HG03060 (cell line): ENCODE measurements at regions not wholly inside any gene's neighbourhood (a gene's known extent, or its start where the extent isn't known, plus 50 kb on each side); places are given as distances from the start of the nearest gene placed in this dataset.

Experiments used
- ATAC-seq: cut with Tn5 transposase; IDR thresholded peaks from one replicate; pipeline ENCODE4 v1.9.1; 2021; ENCODE audit warnings: low read depth, moderate number of reproducible peaks; ENCODE audit not compliant: unreplicated experiment

DNA sequence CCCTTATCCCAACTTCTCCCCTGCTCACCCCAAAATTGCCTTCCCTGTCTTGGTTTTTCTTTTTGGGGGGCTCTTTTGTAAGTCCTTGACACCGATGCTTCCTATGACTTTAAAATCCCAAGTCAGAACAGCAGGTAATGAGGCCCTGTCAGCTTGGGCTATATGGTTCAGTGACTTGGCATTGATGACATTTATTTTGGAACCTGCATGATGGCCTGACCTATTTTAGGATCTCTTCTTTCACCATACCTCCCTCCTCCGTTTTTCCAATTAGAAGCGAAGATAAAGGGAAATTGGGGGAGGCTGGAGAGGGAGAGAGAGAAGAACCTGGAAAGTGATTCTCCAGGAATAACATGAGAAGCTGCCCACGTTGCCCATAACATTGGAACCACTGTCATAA is 424.9 kb upstream of the AUTS2 start:
- ATAC-seq = no peak

DNA sequence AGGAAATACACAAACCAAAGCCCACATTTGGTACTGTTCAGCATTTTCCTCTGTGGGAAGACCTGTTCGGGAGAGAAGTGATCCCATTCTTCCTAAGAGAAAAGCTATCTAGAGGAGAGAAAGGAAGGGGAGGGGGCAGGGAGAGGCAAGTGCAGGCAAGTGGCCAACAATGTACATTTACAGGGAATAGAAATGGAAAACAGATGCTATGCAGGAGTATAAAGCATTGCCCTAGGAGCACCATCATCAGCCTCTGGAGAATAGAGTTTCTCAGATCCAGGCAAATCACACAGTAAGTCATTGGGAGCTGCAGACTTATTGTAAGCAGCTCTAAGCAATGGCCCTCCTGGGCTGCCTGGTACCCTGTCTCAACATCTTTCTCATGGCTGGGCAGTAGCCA is 424.4 kb upstream of the AUTS2 start:
- ATAC-seq = no peak

DNA sequence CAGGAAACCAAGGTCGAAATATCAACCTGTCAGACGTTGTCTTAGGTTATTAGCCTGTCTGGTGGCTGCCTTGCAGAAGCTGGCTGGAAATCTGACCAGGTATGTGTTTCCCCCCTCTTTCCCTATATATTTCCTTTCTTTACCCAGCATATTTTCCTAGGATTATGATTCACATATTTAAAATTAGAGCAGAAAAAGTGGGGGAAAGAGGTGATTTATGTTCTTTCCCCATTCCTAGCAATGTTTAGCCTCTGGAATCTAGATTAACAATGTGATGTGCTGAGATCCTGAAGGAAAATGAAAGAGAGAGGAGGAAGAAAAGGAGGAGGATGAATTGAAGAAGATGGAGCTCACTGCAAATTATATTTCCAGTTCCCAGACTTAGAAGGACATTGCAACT is 421.4 kb upstream of the AUTS2 start:
- no peak for ATAC-seq

DNA sequence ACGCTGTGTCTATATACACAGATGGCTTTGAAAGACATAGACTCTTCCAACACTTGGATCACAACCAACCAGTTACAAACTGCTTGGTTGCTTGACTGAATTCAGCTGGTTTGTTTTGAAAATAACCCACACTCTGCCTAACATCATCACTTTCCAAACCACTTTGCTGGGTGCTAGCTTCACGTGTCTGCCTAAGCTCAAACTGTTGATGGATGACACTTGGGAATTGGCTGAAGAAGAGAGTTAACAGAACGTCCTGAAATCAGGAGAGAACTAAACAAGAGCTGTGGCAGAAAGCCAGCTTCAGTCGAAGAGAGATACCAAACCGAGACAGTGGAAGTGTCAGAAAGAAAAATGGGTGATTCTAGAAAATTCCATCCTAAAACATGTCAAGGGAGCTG is 420.8 kb upstream of the AUTS2 start:
- no peak for ATAC-seq

DNA sequence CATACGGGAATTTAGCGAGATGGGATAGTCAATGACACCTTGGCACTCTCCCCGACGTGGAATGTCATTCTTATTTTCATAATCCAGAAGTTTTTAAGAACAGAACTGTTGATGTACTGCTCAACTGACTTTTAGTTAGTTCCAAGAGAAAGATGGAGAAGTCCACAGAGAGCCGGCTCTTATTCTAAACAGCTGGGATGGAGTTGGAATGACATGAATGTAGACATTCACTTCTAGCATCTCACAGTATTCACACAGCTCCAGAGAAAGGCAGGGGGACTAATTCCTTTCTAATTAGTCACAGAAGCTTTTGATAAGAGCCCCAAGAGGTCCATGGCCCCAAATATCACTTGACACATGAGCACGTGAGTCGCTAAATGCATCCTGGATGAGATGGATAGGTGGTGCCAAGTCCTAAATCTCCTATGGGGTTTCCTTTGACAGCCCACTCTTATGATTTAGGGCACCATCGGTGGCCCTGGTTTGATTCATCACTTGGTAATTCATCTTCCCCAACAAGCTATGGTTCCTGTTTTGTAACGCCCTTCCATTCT is 420.3 kb upstream of the AUTS2 start:
- ATAC-seq = no peak

DNA sequence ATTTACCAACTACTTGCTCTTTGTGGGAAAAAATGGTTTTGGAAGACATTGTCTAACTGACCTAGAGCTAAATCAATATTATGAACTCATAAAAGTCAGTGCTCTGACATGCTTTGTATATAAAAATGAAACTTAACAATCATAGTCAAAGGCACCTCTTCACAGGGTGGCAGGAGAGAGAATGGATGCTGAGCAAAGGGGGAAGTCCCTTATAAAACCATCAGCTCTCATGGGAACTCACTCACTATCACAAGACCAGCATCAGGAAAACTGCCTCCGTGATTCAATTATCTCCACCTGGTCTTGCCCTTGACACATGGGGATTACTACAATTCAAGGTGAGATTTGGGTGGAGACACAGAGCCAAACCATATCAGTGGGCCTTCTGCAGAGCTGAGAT is 417.6 kb upstream of the AUTS2 start:
- no peak for ATAC-seq

DNA sequence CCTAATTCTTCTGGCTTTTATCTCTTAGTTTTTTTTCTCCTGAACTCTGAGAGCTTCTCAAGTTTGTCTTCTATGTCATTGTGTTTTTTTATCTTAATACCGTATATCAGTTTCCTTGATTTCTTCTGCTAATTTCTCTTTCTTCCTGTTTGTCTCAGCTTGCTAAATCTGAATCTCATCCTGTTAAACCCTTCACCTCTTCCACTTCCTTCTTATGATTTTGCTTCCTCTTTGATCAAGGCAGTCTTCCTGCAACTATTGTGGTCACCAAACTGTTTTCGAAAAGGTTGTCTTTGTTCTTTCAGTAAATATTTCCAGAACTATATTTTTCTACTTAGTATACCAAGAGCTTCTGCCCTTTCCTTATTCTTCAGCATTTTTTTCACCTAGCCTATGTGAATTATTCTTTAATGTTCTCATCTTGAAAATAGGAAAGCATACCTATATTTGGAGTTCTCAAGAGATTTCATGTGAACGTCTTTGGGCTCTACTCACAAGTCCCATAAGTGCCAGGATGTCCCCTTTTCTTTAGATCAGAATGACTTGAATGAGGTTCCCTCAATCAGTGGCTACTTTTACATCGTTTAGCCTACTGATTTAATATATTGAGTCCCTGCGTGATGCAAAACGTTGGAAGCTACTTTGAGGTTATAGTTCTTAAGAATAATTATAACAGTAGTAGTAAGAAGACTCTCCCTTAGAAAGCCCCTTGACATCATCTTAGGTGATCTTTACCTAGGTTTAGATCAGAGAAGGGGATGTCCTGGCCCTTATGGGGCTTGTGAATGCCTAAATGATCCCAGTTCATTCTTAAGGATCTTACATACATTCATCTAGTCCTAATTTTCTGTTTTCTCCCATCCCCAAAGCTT is 415.4 kb upstream of the AUTS2 start:
- ATAC-seq = no peak

DNA sequence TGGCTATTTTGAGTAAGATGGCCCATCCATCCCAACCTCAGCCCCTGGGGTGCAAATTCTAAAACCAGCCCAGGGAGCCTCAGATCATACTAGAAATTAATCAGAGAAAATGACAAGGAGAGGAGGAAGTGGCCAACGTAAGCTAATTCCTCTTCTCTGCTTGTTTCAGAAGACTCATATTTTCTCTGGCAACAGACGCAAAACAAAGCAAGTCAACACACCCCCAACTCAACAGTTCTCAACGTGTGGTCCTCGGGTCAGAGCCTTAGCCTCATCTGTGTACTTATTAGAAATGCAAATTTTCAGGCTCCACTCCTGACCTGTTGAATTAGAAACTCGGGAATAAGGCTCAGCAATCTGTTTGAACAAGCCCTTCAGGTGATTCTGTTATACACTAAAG is 413.9 kb upstream of the AUTS2 start:
- ATAC-seq = no peak

DNA sequence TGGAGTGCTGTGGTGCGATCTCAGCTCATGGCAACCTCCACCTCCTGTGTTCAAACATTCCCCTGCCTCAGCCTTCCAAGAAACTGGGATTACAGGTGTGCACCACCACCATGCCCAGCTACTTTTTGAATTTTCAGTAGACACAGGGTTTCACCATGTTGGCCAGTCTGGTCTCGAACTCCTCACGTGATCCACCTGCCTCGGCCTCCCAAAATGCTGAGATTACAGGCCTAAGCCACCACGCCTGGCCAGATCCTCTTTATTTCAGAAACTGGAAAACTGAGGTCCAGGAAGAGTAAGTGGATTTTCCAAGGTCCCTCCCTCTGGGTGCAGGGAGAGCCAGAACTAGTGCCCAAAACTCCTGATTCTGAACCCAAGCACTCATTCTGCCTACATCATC is 413.1 kb upstream of the AUTS2 start:
- ATAC-seq = no peak

DNA sequence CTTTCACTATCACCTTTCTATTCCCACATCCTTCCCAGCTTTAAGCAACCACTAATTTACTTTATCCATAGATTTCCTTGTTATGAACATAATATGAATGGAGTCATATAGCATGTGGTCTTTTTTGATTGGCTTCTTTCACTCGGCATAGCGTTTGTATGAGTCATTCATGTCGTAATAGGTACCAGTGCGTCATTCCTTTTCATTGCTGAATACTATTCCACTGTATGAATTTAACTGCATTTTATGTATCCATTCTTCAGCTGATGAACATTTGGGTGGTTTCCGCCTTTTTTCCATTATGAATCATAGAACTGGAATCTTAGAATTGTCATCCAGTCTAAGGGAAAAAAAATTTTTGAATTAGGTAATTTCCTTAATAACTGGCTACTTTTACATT is 411.3 kb upstream of the AUTS2 start:
- no peak for ATAC-seq

DNA sequence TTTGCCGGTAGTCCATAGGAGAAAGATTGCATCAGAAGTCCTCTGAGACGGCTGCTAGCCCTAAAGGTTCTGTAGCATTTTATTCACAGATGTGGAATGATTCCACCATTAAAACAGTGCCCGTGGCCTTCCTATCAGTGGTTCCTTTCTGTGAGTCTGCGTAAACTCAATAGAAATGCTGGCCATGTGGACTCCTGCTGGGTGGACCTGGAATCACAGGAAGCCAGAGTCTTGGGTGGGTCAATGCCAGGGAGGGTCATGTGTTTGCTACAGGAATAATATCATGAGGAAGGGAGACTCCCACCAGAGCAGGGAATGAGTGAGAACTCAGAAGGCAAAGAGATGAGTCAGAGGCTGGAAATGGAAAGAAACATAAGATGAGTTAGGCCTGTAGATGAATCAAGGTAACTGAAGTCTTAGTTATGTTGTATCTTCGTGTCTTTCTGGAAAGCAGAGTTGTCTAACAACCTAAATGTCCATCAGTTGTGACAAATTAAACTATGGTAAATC is 410.4 kb upstream of the AUTS2 start:
- no peak for ATAC-seq

DNA sequence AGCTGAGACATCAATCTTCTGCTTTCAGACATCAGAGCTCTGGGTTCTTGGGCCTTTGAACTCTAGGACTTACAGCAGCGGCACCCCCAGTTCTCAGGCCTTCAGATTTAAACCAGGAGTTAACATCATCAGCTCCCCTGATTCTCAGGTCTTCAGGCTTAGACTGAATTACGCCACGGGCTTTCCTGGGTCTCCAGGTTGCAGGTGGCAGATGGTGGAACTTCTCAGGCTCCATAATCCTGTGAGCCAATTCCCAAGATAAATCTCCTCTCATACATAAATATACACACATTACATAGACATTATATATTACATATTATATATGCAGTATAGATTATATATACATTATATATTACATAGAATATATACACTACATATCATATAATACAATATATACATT is 408.9 kb upstream of the AUTS2 start:
- no peak for ATAC-seq

DNA sequence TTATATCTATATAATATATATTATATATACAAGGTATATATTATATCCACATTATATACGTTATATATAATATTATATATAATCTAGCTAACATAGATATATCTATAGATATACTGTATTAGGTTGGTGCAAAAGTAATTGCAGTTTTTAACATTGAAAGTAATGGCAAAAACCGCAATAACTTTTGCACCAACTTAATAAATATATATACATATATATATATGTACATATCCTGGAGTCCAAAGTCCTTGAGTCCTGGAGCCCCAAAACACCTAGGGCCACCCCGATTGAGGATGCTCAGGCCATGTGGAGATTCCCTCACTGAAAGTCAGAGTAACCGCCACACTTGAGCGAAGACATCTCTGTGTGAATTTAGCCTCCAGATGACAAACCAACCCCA is 408.2 kb upstream of the AUTS2 start:
- ATAC-seq = no peak

DNA sequence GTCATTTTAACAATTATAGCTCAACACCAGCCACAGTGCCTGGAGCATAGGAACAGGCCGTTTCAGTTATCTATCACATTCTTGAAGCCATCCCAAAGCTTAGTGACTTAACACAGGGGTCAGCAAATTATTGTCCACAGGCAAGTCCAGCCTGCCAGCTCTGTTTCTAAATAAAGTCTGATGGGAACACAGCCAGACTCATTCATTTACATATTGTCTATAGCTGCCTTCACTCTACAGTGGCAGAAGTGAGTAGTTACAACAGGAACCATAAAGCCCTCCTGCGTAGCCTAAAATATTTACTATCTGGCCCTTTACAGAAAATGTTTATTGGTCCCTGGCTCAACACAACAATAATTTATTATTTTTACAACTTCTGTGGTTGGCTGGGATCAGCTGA is 407.5 kb upstream of the AUTS2 start:
- no peak for ATAC-seq

DNA sequence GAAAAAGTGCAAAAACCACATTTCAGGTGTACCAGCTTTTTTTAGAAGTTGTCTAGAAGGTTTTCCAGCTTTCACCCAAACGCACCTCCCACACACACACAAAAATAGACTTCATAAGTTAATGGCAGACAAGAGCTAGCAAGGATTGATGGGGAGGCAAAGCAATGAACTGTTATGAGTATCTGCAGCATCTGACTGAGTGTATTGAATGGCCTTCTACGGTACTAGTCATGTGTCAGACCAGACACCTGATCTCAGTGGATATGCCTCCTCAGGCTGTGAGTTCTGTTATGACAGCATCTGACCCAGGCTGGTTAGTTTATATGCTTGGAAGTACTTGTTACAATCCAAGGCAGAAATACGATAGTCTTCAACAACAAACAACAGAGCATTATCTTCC is 406.1 kb upstream of the AUTS2 start:
- no peak for ATAC-seq

DNA sequence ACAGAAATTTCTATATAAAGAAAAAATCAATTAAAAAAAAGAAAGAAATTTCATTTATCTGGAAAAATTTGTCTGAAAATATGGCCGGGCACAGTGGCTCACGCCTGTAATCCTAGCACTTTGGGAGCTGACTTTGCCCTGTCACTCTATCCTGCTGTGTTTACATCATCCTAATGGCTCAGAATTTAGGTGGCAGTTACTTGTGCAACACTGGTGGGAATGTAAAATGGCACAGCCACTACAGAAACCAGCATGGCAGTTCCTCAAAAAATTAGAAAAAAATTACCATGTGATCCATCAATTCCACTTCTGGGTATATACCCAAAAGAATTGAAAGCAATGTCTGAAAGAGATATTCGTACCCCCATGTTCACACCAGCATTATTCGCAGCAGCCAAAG is 405.2 kb upstream of the AUTS2 start:
- ATAC-seq = no peak

DNA sequence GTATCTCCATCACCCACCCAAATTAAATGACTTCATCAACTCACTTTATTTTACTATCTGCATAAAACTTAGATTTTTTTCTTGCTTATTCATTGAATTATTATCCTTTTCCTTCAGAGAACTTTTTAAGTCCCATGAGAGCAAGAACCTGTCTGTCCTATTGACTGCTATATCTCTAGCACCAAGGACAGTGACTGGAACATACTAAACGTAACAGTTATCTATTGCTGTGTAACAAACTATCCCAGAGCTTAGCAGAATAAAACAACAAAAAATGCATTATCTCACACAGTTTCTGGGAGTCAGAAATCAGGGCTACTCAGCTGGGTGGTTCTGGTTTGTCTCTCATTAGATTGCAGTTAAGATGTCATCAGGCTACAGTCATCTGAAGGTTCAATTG is 401.7 kb upstream of the AUTS2 start:
- ATAC-seq = no peak

DNA sequence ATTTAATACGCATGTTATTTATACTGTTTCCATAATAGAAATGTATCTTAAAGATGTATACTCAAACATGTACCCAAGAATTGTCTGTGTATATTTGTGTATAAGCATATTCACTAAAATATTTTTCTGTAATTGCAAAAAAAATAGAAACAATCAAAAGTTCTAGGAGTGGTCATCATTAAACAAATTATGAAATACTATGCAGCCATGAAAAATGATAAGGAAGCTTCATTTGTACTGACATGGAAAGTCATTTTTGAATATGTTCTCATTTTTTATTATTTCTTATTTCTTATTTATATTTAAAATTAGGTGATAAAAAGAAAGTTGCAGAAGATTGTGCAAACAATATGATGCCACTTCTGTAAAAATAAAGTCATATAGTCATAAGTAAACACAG is 400.0 kb upstream of the AUTS2 start:
- ATAC-seq = no peak

DNA sequence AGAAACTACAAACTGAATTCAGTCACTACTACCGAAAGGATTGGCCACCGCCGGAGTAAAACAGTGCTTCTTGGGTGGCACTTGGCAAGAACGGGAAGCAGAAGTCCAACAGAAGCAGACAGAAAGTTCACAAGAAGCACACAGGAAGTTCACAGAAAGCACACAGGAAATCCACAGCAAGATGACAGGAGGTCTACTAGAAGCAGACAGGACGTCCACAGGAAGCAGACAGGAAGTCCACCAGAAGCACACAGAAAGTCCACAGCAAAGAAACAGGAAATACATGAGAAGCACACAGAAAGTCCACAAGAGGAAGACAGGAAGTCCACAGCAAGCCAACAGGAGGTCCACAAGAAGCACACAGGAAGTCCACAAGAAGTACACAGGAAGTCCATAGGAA is 399.2 kb upstream of the AUTS2 start:
- ATAC-seq = no peak

DNA sequence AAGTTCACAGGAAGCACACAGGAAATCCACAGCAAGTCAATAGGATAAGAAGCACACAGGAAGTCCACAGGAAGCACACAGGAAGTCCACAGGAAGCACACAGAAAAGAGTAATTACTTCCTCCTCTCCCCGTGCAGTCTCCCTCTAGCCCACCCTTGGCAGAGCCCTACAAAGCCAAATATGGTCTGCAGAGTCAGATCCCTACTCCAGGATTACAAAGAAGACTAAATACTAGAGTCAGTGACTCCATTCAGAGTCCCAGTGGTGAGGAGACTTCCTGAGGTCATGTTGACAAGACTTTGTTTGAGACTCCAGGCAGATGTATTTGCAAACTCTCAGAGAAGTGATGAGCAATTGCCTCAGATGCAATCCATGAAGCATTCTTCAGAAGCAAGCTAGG is 398.6 kb upstream of the AUTS2 start:
- no peak for ATAC-seq

DNA sequence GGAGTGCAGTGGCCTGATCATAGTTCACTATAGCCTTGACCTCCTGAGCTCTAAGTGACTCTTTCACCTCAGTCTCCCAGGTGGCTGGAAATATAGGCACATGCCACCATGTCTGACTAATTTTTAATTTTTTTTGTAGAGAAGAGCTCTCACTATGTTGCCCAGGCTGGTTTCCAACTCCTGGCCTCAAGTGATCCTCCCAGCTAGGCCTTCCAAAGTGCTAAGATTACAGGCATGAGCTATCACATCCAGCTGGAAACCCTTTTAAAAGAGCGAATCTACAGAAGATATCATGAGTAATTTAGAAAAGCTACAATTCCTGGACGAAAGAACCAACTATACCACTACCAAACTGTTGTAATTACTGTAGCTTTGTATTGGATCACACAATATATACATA is 394.4 kb upstream of the AUTS2 start:
- no peak for ATAC-seq

DNA sequence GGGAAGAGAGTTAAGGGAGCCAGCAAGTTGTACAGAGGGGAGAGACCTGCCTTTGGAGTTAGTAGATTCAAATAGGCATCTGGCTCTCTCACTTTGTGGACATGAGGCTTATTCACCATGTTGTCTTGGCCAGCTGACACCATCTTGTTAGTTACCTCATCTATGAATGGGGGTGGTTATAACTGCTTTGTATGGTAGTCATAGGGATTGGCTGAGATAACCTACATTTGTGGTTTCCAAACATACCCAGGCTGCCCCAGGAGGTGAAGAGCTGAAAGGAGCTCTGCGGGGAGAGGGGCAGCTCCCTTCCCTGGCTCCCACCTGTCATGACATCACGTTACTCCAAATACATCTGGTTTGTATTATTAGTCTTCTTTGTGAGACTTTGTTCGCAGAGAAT is 393.3 kb upstream of the AUTS2 start:
- no peak for ATAC-seq
